GM18502 (cell line): ENCODE measurements at regions not wholly inside any gene's neighbourhood (a gene's known extent, or its start where the extent isn't known, plus 50 kb on each side); places are given as distances from the start of the nearest gene placed in this dataset.
"Not testable (repeated sequence)": the region's sequence is repeated elsewhere in the genome, so short reads cannot be mapped to it uniquely, and the experiment has no call there.

ENCODE experiments used
- ATAC-seq: cut with Tn5 transposase; IDR thresholded peaks from one replicate; pipeline ENCODE4 v1.9.1; 2021; ENCODE audit warnings: mild to moderate bottlenecking; ENCODE audit not compliant: unreplicated experiment, poor library complexity

GRCh38 chr5:130871346-130872086 lies 293.5 kb downstream of the HINT1 start:
- peak; percentile 88 for ATAC-seq

- ATAC-seq: no peak
Measured at GRCh38 chr5:130870691-130871090, 294.4 kb downstream of the HINT1 start.

GRCh38 chr5:130868186-130868840 lies 296.7 kb downstream of the HINT1 start:
- ATAC-seq: no peak

- ATAC-seq: no peak
Measured at GRCh38 chr5:130845049-130845765, 319.8 kb downstream of the HINT1 start.

DNA sequence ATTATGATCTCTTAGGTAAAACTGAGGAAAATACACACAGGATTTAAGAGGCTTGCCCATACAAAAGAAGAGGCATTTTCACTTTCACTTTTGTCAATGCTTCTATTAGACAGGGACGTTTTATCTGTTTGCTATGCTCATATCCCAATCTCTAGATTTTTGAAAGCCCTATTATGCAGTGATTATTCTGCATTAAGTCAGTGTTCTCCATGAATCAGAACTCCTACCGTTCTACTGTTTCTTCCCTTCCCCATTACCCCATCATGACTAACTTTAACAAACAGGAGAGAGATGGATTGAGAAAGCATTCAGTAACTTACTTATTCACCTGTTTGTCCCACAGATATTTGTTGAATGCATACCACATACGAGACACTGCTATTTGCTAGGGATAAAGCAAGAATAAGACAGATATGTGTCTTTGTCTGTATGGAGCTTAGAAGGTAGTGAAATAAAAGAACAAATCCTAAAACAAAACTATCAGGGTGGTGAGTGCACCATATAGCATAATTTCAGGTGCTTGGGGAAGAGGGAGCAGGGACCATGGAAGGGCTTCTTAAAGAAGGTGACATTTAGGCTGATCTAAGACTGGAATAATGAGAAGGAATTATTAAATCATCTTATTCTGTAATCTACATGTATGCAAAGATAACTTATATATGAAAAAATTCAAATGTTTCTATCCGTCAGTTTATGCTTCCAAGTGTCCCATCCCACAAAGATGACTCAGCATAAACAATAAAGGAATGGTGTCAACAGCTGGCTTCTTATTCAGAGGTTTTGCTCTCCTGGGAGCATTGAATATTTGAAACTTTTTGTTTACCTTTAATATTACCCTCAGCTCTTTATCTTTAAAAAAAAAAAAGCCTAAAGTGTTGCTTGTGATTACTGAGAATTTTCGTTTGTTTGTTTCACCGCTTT lies 328.1 kb downstream of the HINT1 start:
- peak; percentile 83 for ATAC-seq

- ATAC-seq: not testable (repeated sequence)
Measured at GRCh38 chr5:130817598-130818384, 347.3 kb downstream of the HINT1 start.

GRCh38 chr5:130815246-130815645 lies 349.8 kb downstream of the HINT1 start:
- ATAC-seq: no peak

DNA sequence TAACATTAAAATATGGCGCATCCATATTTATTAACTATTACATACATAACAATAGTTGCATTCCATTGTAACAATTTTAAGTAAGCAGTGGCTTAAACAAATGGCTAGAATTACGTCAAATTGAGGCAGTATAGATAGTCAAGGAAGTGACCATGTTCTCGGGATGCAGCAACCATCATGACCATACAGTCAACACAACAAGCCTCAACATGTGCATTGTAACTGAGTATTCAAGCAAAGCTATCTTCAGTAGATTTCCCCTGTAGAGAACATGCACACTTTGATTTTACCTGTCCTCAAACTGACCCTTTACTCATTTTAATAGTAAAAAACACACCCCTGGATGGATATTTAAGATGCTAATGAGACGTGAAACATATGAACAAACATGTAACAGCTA lies 356.4 kb downstream of the HINT1 start:
- no peak for ATAC-seq

DNA sequence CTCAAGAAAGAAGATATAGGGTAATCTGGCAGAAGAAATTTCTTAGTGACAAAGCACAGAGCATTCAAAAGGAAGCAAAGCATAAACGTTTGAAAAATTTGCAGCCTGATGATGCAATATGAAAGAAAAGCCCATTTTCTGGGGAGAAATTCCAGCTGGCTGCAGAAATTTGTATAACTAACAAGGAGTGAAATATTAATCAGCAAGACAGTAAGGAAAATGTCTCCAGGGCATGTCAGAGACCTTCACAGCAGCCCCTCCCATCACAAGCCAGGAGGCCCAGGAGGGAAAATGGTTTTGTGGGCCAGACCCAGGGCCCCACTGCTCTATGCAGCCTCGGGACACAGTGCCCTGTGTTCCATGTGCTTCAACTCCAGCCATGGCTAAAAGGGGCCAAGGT lies 359.4 kb downstream of the HINT1 start:
- no peak for ATAC-seq

GRCh38 chr5:130805036-130805435 lies 360.0 kb downstream of the HINT1 start:
- no peak for ATAC-seq

DNA sequence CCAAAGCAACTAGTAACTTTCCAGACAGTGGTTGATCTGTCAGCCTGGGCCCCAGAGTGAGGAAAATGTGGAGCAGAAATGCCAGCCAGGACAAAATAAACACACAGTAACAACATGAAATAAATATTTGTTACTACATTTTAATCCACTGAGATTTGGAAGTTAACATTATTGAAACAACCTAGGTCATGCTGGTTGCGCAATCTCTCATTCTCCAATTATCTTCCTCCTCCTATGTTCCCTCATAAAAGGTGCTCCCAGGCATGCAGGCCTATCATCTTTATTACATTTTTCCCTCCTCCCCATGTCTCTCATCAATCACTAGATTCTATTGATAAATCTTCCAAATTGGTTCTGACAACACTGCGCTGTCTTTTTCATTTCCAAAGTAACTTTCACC lies 363.1 kb downstream of the HINT1 start:
- no peak for ATAC-seq

DNA sequence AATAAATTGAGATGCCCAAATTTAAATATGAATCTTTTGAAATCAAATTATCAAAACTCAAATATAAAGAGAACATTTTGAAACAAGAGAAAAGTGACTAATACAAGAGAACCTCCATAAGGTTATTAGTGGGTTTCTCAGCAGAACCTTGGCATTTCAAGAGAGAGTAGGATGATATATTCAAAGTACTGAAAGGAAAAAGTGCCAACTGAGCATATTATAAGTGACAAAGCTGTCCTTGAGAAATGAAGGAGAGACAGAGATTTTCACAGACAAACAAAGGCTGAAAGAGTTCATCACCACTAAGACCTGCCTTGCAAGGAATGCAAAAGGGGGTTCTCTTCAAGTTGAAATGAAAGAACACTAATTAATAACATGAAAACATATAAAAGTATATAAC lies 366.0 kb downstream of the HINT1 start:
- no peak for ATAC-seq

- no peak for ATAC-seq
Measured at GRCh38 chr5:130797303-130797702, 367.8 kb downstream of the HINT1 start.

DNA sequence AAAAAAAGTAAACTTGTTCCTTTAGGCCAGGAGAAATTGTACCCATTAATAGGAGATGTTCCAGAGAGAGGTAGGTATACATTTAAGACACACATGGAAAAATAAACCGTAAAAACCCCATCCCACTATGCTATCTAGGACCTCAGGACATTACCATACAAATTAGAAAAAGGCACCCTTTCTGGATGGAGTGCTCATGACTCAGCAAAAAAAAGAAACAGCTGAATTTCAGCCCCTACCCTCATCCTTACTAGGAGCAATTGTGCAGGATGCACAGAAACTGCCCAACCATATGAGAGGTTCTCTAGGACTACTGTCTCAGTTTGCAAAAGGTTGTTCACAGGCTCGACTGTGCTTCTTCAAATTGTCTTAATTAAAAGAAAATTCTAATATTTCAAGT lies 368.2 kb downstream of the HINT1 start:
- ATAC-seq: no peak

- ATAC-seq: no peak
Measured at GRCh38 chr5:130796032-130796431, 369.0 kb downstream of the HINT1 start.

DNA sequence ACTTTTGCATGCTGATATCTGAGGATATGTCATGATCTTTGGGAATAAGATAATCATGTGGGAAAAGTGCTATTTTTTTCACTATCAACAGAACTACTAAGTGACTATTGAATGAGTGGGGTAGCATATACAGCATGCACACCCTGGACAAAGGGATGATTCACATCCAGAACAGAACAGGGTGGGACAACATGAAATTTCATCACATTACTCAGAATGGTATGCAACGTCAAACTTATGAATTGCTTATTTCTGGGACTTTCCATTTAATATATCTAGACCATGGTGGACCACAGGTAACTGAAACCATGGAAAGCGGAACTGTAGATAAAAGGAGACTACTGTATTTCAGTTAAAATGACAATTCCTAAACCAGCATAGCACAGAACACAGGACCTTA lies 370.0 kb downstream of the HINT1 start:
- ATAC-seq: no peak

- no peak for ATAC-seq
Measured at GRCh38 chr5:130777794-130778193, 387.3 kb downstream of the HINT1 start.

DNA sequence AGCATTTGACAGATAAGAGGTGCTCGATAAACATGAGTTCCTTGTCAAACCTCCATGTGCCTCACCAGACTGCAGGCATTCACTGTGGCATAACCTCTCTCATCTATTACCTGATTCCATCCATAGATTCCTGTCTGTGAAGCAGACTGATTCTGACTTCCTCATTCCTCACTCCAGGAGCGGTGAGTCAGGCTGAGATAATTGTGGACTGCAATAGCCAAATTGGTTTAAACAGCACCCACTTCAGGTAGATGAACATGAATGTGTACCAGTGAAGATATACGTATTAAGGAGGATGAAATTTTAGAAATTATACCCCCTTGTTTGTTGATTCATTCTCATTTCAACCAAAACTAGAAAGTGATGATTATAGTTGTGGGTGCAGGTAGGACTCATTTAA lies 391.2 kb downstream of the HINT1 start:
- no peak for ATAC-seq

GRCh38 chr5:130762031-130762430 lies 403.0 kb downstream of the HINT1 start:
- ATAC-seq: no peak

DNA sequence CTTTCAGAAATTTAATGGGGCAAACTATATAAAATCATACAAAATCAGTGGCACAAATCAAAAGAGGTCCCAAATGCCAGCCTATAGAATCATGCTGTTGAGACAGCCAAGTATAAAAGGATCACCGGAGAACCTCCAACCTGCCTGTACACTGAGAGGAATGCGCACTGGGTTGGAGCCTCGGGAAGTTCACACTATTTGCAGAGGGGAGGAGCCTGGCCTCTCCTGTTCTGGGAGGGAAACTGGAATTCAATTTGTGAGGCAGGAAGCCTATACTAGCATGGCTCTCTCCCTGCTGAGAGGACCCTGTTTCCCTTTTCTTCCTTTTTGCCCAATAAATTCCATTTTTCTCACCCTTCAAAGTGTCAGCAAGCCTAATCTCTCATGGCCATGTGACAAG lies 406.0 kb downstream of the HINT1 start:
- no peak for ATAC-seq
